HL-60 (cell line): ENCODE measurements at regions not wholly inside any gene's neighbourhood (a gene's known extent, or its start where the extent isn't known, plus 50 kb on each side); places are given as distances from the start of the nearest gene placed in this dataset.

Experiments used
- CTCF ChIP-seq: IDR thresholded peaks from one replicate; pipeline ENCODE4 v1.5.1; 2011; ENCODE audit warnings: low read length, control low read depth, inconsistent platforms; ENCODE audit not compliant: insufficient read depth
- GABPA ChIP-seq: IDR thresholded peaks from 2 replicates; pipeline ENCODE4 v1.6.1; 2012; ENCODE audit warnings: low read depth
- POLR2AphosphoS5 ChIP-seq: IDR thresholded peaks from 2 replicates; pipeline ENCODE4 v1.6.1; 2012; ENCODE audit warnings: low read depth
- SPI1 ChIP-seq: IDR thresholded peaks from 2 replicates; pipeline ENCODE4 v1.6.1; 2012; ENCODE audit warnings: low read depth, mild to moderate bottlenecking, borderline replicate concordance
- TF ChIP-seq, protein P1 (sequence below): IDR thresholded peaks from 2 replicates; pipeline ENCODE4 v1.6.1; 2012; ENCODE audit warnings: low read depth; ENCODE audit not compliant: insufficient replicate concordance

DNA sequence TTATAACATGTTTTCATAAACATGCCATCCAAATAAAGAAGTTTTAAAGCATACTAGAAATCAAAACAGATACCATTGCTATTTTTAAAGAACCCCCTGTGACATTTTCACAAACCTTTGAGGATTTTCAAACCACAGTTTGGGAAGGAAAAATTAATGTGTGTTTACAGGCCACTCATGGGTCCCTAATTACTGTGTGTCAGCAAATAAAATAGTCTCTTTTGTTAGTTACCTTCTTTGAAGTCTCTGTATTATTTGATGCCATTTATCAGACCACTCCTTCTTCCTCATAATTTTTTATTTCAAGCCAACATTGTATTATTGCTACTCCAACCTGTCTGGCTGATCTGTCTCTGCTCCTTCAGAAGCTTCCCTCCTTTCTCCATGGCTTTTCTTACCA lies 72.6 kb upstream of the TET2 start:
- no peak for TF ChIP-seq CTCF
- TF ChIP-seq, protein P1, sequence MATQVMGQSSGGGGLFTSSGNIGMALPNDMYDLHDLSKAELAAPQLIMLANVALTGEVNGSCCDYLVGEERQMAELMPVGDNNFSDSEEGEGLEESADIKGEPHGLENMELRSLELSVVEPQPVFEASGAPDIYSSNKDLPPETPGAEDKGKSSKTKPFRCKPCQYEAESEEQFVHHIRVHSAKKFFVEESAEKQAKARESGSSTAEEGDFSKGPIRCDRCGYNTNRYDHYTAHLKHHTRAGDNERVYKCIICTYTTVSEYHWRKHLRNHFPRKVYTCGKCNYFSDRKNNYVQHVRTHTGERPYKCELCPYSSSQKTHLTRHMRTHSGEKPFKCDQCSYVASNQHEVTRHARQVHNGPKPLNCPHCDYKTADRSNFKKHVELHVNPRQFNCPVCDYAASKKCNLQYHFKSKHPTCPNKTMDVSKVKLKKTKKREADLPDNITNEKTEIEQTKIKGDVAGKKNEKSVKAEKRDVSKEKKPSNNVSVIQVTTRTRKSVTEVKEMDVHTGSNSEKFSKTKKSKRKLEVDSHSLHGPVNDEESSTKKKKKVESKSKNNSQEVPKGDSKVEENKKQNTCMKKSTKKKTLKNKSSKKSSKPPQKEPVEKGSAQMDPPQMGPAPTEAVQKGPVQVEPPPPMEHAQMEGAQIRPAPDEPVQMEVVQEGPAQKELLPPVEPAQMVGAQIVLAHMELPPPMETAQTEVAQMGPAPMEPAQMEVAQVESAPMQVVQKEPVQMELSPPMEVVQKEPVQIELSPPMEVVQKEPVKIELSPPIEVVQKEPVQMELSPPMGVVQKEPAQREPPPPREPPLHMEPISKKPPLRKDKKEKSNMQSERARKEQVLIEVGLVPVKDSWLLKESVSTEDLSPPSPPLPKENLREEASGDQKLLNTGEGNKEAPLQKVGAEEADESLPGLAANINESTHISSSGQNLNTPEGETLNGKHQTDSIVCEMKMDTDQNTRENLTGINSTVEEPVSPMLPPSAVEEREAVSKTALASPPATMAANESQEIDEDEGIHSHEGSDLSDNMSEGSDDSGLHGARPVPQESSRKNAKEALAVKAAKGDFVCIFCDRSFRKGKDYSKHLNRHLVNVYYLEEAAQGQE: no peak
- no peak for TF ChIP-seq POLR2AphosphoS5
- no peak for TF ChIP-seq GABPA
- TF ChIP-seq SPI1: no peak
